Thyroid gland (tissue), 4 donors: ENCODE measurements at regions not wholly inside any gene's neighbourhood (a gene's known extent, or its start where the extent isn't known, plus 50 kb on each side); places are given as distances from the start of the nearest gene placed in this dataset.

Source experiments
- DNase-seq, 2 donors: peaks; one replicate each; pipeline ENCODE4 v3.0.0-alpha.2; 2019
- H3K27ac ChIP-seq, 3 donors: fragments of 200-600 bp; sonication (generic); 1 replicate in 2 of 3; 2 replicates in 1 of 3; pipeline ENCODE4 v1.5.1; 2016 to 2019; ENCODE audit warnings: mild to moderate bottlenecking in 1 of 3, moderate library complexity in 1 of 3
- H3K27me3 ChIP-seq: fragments of 200-600 bp; sonication (generic); one replicate; pipeline ENCODE4 v1.5.1; 2019
- H3K36me3 ChIP-seq, 2 donors: fragments of 200-600 bp; sonication (generic); one replicate each; pipeline ENCODE4 v1.5.1; 2016 to 2019
- H3K4me1 ChIP-seq, 2 donors: fragments of 200-600 bp; sonication (generic); one replicate each; pipeline ENCODE4 v1.5.1; 2017 to 2019
- H3K4me3 ChIP-seq, 3 donors: fragments of 200-600 bp; sonication (generic); replicated peaks in 1 of 3; 1 replicate in 2 of 3; 2 replicates in 1 of 3; pipeline ENCODE4 v1.5.1; 2016; ENCODE audit warnings: mild to moderate bottlenecking in 1 of 3
- H3K9me3 ChIP-seq: fragments of 200-600 bp; sonication (generic); one replicate; pipeline ENCODE4 v1.5.1; 2017
- CTCF ChIP-seq, 6 experiments: fragments of 200-600 bp in 3 of 6; fragments of 450-650 bp in 3 of 6; sonication (generic) in 3 of 6; IDR thresholded peaks; one replicate each; pipeline ENCODE4 v1.5.1; 2016 to 2019; ENCODE audit warnings: antibody characterized with exemption in 6 of 6, mild to moderate bottlenecking in 2 of 6, inconsistent platforms in 1 of 6, moderate library complexity in 1 of 6
- POLR2A ChIP-seq, 2 donors: fragments of 450-650 bp; IDR thresholded peaks; one replicate each; pipeline ENCODE4 v1.6.1; 2017; ENCODE audit warnings: antibody characterized with exemption in 2 of 2, mild to moderate bottlenecking in 2 of 2, moderate library complexity in 1 of 2
- WGBS, 2 donors: methylation state at CpG; one replicate each; pipeline ENCODE4 v1.1.5; 2017; 5-methylcytosine and 5-hydroxymethylcytosine counted together
- intact Hi-C: fragments of 100-400 bp; cut with DNase I; formaldehyde crosslinking; loops from one replicate; pipeline ENCODE4 v1.15.1; 2023

GRCh38 chr2:17311771-17312511 lies 206.3 kb downstream of the RAD51AP2 start:
- Histone ChIP-seq H3K4me3 (no peak overlapping the region), H3K4me1 (no peaks in the 10 kb centered on the region), H3K9me3 (no peaks in the 10 kb centered on the region), H3K27me3 (no peaks in the 10 kb centered on the region), H3K27ac (no peak overlapping the region), H3K36me3 (no peaks in the 10 kb centered on the region)
- TF ChIP-seq POLR2A (IDR thresholded peaks at IDR 0.05) (no peak), CTCF (IDR thresholded peaks at IDR 0.05) (no peak)
- WGBS, 2 donors: 48 to 69% methylated on average over 1 of the region's 1 CpG
- no peak for DNase-seq
- intact Hi-C loops: no loop called here

- Histone ChIP-seq H3K36me3 (no peaks in the 10 kb centered on the region), H3K4me1 (no peaks in the 10 kb centered on the region), H3K4me3 (no peak overlapping the region), H3K27ac (no peak overlapping the region), H3K9me3 (no peaks in the 10 kb centered on the region), H3K27me3 (no peaks in the 10 kb centered on the region)
- intact Hi-C loops: no loop called here
- WGBS, 2 donors: 96 to 97% methylated on average over 2 of the region's 2 CpGs
- TF ChIP-seq CTCF (IDR thresholded peaks at IDR 0.05) (no peak), POLR2A (IDR thresholded peaks at IDR 0.05) (no peak)
- no peak for DNase-seq
Measured at GRCh38 chr2:17311106-17311619, 207.1 kb downstream of the RAD51AP2 start.

DNA sequence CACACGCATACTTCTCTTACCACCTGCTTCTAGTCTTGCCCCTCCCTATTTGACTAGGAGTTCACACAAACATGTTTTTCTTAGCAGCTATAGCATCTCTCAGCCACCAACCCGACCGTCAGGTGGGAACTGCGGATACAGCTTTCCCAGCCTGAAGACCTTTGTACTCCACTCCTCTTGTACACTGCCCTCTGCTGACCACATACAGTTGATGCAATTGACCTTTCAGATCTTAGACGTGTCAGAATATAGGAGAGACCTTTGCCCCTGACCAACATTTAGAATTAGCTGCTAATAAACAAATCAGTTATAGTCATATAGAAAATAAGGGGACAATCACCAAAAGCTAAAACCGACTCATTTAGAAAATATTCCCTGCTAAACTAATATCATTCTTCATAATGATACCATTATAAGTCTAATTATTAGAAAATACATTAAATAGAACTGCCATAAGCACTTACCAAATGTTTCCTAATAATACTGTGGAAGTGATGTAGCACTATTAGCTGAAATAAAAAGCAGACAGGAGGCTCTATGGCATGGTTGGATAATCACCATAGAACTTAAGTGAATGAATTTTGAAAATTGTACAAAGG lies 208.4 kb downstream of the RAD51AP2 start:
- H3K36me3 ChIP-seq: no peaks in the 10 kb centered on the region
- no peaks in the 10 kb centered on the region for H3K4me1 ChIP-seq
- peak; percentile 41 to 54 for DNase-seq
- no peak overlapping the region for H3K27ac ChIP-seq
- TF ChIP-seq CTCF (IDR thresholded peaks at IDR 0.05) (peak; percentile 16 to 77 (median 56)), POLR2A (IDR thresholded peaks at IDR 0.05) (no peak)
- WGBS, 2 donors: 13% methylated on average over 6 of the region's 6 CpGs
- H3K9me3 ChIP-seq: no peaks in the 10 kb centered on the region
- H3K4me3 ChIP-seq: no peak overlapping the region
- no peaks in the 10 kb centered on the region for H3K27me3 ChIP-seq
- intact Hi-C loops: loop anchor here (5.0 kb wide), 1 partner anchor 538 kb away; no protein-coding TSS in a partner anchor

DNA sequence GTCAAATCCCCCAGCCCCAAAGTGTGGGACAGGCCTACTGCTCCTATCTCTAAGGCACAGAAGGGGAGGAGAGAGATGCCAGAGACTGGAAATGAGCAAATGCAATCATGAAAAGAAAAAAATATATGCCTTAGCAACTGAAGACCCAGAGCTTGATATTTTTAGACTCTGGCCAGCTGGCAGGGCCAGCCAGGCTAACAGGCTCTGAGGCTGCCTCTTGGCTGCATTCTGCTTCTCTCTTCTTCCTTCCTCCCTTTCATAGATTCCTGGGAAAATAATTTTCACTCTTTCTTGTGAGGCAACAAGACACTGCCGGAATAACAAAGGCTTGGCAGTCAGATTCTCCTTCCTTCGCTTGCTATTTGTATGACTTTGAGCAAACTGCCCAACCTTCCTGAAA lies 209.1 kb downstream of the RAD51AP2 start:
- WGBS, 2 donors: 85 to 89% methylated on average over 2 of the region's 2 CpGs
- Histone ChIP-seq H3K4me3 (no peak overlapping the region), H3K27ac (no peak overlapping the region), H3K9me3 (no peaks in the 10 kb centered on the region), H3K27me3 (no peaks in the 10 kb centered on the region), H3K36me3 (no peaks in the 10 kb centered on the region), H3K4me1 (no peaks in the 10 kb centered on the region)
- TF ChIP-seq POLR2A (IDR thresholded peaks at IDR 0.05) (no peak), CTCF (IDR thresholded peaks at IDR 0.05) (no peak)
- intact Hi-C loops: loop anchor here (5.0 kb wide), 1 partner anchor 537 kb away; no protein-coding TSS in a partner anchor
- no peak for DNase-seq

DNA sequence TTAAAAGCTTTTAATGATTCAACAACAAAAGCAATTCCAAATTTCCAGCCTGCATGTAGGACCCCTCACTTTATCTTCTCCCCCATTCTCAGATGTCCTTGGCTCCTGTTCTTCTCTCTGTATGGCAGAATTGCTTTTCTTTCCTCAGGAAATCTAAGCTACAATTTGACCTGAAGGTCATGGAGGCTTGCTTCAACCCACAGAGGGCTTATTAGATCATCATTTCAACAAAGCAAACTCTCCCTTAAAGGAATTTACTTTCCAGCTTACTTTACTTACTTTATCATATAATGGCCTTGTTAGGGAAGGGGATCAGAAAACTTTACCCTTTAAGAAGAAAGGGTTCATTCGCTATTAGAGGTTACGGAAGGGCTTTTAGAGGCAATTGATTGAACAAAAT lies 211.5 kb downstream of the RAD51AP2 start:
- H3K36me3 ChIP-seq: no peaks in the 10 kb centered on the region
- no peak for DNase-seq
- no peak overlapping the region for H3K4me3 ChIP-seq
- no peak for TF ChIP-seq POLR2A (IDR thresholded peaks at IDR 0.05)
- TF ChIP-seq CTCF (IDR thresholded peaks at IDR 0.05): no peak
- intact Hi-C loops: loop anchor here (5.0 kb wide), 1 partner anchor 534 kb away; no protein-coding TSS in a partner anchor
- WGBS, 2 donors: 92 to 99% methylated on average over 2 of the region's 2 CpGs
- no peaks in the 10 kb centered on the region for H3K9me3 ChIP-seq
- H3K27ac ChIP-seq: no peak overlapping the region
- no peaks in the 10 kb centered on the region for H3K27me3 ChIP-seq
- H3K4me1 ChIP-seq: no peaks in the 10 kb centered on the region
